ENCODE measurements at regions not wholly inside any gene's neighbourhood (a gene's known extent, or its start where the extent isn't known, plus 50 kb on each side); places are given as distances from the start of the nearest gene placed in this dataset.

- no peak overlapping the region for H3K27ac ChIP-seq
- intact Hi-C loops (cut with DNase I), result no loop called here
- H3K4me1 ChIP-seq (replicated peaks), result no peaks in the 10 kb centered on the region
- TF ChIP-seq CTCF (IDR thresholded peaks at IDR 0.05) (no peak), POLR2AphosphoS5 (IDR thresholded peaks at IDR 0.05) (no peak), POLR2A (IDR thresholded peaks at IDR 0.05) (no peak)
- DNase-seq (ENCODE audit: low spot score), result no peak
- no peaks in the 10 kb centered on the region for H3K36me3 ChIP-seq
- 25% methylated on average over 2 of the region's 2 CpGs for WGBS
- H3K4me3 ChIP-seq, result no peak overlapping the region
- H3K27me3 ChIP-seq (replicated peaks; ENCODE audit: insufficient read depth), result no peaks in the 10 kb centered on the region
- no peaks in the 10 kb centered on the region for H3K9me3 ChIP-seq
Observed at GRCh38 chr4:176492646-176493302, 173.0 kb downstream of the SPCS3 start.

GRCh38 chr4:176498617-176499256 lies 179.0 kb downstream of the SPCS3 start:
- 45% methylated on average over 4 of the region's 4 CpGs for whole genome bisulfite sequencing
- no peak for DNase-seq (ENCODE audit: low spot score)
- no peaks in the 10 kb centered on the region for H3K27me3 ChIP-seq (replicated peaks; ENCODE audit: insufficient read depth)
- intact Hi-C loops (cut with DNase I), result no loop called here
- H3K27ac ChIP-seq, result no peak overlapping the region
- H3K4me1 ChIP-seq (replicated peaks), result no peaks in the 10 kb centered on the region
- no peak overlapping the region for H3K4me3 ChIP-seq
- H3K9me3 ChIP-seq, result no peaks in the 10 kb centered on the region
- no peaks in the 10 kb centered on the region for H3K36me3 ChIP-seq
- TF ChIP-seq POLR2AphosphoS5 (IDR thresholded peaks at IDR 0.05) (no peak), CTCF (IDR thresholded peaks at IDR 0.05) (no peak), POLR2A (IDR thresholded peaks at IDR 0.05) (no peak)

GRCh38 chr4:176499518-176499917 lies 179.8 kb downstream of the SPCS3 start:
- no peak overlapping the region for H3K27ac ChIP-seq
- intact Hi-C loops (cut with DNase I), result no loop called here
- no peak for DNase-seq (ENCODE audit: low spot score)

DNA sequence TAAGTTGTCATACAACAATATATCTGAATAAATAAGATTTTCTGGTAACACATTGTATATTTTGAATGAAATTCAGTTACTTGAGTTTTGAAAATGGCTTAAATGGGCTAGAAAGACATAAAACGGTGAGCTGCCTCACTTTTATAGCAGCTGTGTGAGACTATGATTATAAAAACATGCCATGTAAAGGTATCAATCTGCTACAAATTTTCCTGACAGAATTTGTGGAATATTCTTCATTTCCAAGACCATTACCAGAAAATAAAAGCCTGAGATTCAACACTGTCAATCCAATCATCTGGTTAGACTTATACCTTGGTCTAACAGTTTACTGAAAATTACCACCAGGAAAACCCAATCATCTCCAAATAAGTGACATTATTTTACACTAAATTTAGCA lies 181.1 kb downstream of the SPCS3 start:
- Histone ChIP-seq H3K36me3 (no peaks in the 10 kb centered on the region), H3K4me3 (no peak overlapping the region), H3K27me3 (replicated peaks; ENCODE audit: insufficient read depth) (no peaks in the 10 kb centered on the region), H3K4me1 (replicated peaks) (no peaks in the 10 kb centered on the region), H3K9me3 (no peaks in the 10 kb centered on the region), H3K27ac (no peak overlapping the region)
- intact Hi-C loops (cut with DNase I), result no loop called here
- TF ChIP-seq POLR2A (IDR thresholded peaks at IDR 0.05), result no peak
- no peak for TF ChIP-seq CTCF (IDR thresholded peaks at IDR 0.05)
- TF ChIP-seq POLR2AphosphoS5 (IDR thresholded peaks at IDR 0.05), result no peak
- no peak for DNase-seq (ENCODE audit: low spot score)
- 59% methylated on average over 1 of the region's 1 CpG for WGBS

More at GRCh38 chr4:176499518-176499917, 179.8 kb downstream of the SPCS3 start:
- H3K36me3 ChIP-seq, result no peaks in the 10 kb centered on the region
- H3K27me3 ChIP-seq (replicated peaks; ENCODE audit: insufficient read depth), result no peaks in the 10 kb centered on the region
- H3K9me3 ChIP-seq, result no peaks in the 10 kb centered on the region
- TF ChIP-seq POLR2AphosphoS5 (IDR thresholded peaks at IDR 0.05), result no peak
- no peak for TF ChIP-seq POLR2A (IDR thresholded peaks at IDR 0.05)
- no peak for TF ChIP-seq CTCF (IDR thresholded peaks at IDR 0.05)
- H3K4me3 ChIP-seq, result no peak overlapping the region
- WGBS, result 18% methylated on average over 2 of the region's 2 CpGs
- no peaks in the 10 kb centered on the region for H3K4me1 ChIP-seq (replicated peaks)

GRCh38 chr4:176504118-176504517 lies 184.4 kb downstream of the SPCS3 start:
- Histone ChIP-seq H3K27ac (no peak overlapping the region), H3K36me3 (no peaks in the 10 kb centered on the region), H3K9me3 (no peaks in the 10 kb centered on the region), H3K4me3 (no peak overlapping the region), H3K4me1 (replicated peaks) (no peaks in the 10 kb centered on the region), H3K27me3 (replicated peaks; ENCODE audit: insufficient read depth) (no peaks in the 10 kb centered on the region)
- intact Hi-C loops (cut with DNase I), result no loop called here
- TF ChIP-seq POLR2A (IDR thresholded peaks at IDR 0.05) (no peak), CTCF (IDR thresholded peaks at IDR 0.05) (no peak), POLR2AphosphoS5 (IDR thresholded peaks at IDR 0.05) (no peak)
- no peak for DNase-seq (ENCODE audit: low spot score)
- 78% methylated on average over 2 of the region's 2 CpGs for WGBS

All from prostate gland (tissue), 2 donors.